GM12878 (cell line): ENCODE measurements at regions not wholly inside any gene's neighbourhood (a gene's known extent, or its start where the extent isn't known, plus 50 kb on each side); places are given as distances from the start of the nearest gene placed in this dataset.

Experiments
- ATAC-seq: fragments of 200-7000 bp; cut with Tn5 transposase; 3 replicates; pipeline ENCODE4 v1.9.1; 2020; ENCODE audit warnings: mild to moderate bottlenecking, moderate library complexity
- BruUV-seq: library from RNA; stranded (reverse); fragments of 400-500 nt; replicated peaks from 2 replicates; lab custom pipeline; 2021; lab: Mats Ljungman, UMichigan
- CTCF ChIA-PET: fragments of 300-600 bp; sonication (Branson Sonifier 250); formaldehyde crosslinking; extraction: SDS; loops from one replicate; lab custom pipeline; 2021; ENCODE audit warnings: inconsistent platforms; lab: Yijun Ruan, JAX
- POLR2A ChIA-PET: fragments of 350-600 bp; formaldehyde crosslinking; extraction: SDS; loops from one replicate; lab custom pipeline; 2021; ENCODE audit warnings: inconsistent platforms; lab: Charles Lee
- RAD21 ChIA-PET: fragments of 300-600 bp; sonication (Branson Sonifier 250); formaldehyde crosslinking; loops from one replicate; lab custom pipeline; 2023; ENCODE audit warnings: antibody characterized with exemption; ENCODE audit not compliant: unreplicated experiment; lab: Charles Lee
- SMC1A ChIA-PET: fragments of 300-600 bp; sonication (Branson Sonifier 250); formaldehyde crosslinking; loops from one replicate; lab custom pipeline; 2023; ENCODE audit not compliant: unreplicated experiment, uncharacterized antibody; lab: Charles Lee
- DNase-seq: peaks from one replicate; pipeline ENCODE4 v3.0.0-alpha.2; 2011; ENCODE audit warnings: low read depth, low spot score
- FAIRE-seq: peaks from 3 replicates; lab custom pipeline; 2011; peaks lifted over from hg19 to GRCh38; lab: Jason Lieb, UNC
- H2AFZ ChIP-seq: 2 replicates; pipeline ENCODE4 v1.6.0; 2011; ENCODE audit warnings: low read depth, low read length, control low read depth; ENCODE audit not compliant: control insufficient read depth
- H3K27ac ChIP-seq: 2 replicates; pipeline ENCODE4 v1.5.1; 2011; ENCODE audit warnings: control low read depth; ENCODE audit not compliant: control insufficient read depth, insufficient read depth
- H3K27me3 ChIP-seq, 2 experiments: replicated peaks in 1 of 2; 2 replicates each; pipeline versions ENCODE4 v1.6.0 to v1.6.1; 2011; ENCODE audit warnings: low read length in 1 of 2; ENCODE audit not compliant: control insufficient read depth in 2 of 2, insufficient read depth in 2 of 2
- H3K36me3 ChIP-seq, 2 experiments: 2 replicates each; pipeline ENCODE4 v1.5.1; 2011; ENCODE audit warnings: low read length in 1 of 2; ENCODE audit not compliant: control insufficient read depth in 2 of 2, insufficient read depth in 2 of 2
- H3K4me1 ChIP-seq: 2 replicates; pipeline ENCODE4 v1.6.1; 2011; ENCODE audit warnings: mild to moderate bottlenecking, low read length, moderate library complexity, mixed read lengths; ENCODE audit not compliant: control insufficient read depth, insufficient read depth
- H3K4me2 ChIP-seq: 2 replicates; pipeline ENCODE4 v1.6.0; 2011; ENCODE audit warnings: control low read depth; ENCODE audit not compliant: control insufficient read depth, insufficient read depth
- H3K4me3 ChIP-seq: fragments of 200-600 bp; sonication (generic); 2 replicates; pipeline ENCODE4 v1.5.1; 2016
- H3K79me2 ChIP-seq: 2 replicates; pipeline ENCODE4 v1.6.0; 2011; ENCODE audit warnings: low read length; ENCODE audit not compliant: control insufficient read depth, insufficient read depth
- H3K9ac ChIP-seq: 2 replicates; pipeline ENCODE4 v1.8.0; 2011; ENCODE audit warnings: low read length, control low read depth, mixed read lengths; ENCODE audit not compliant: control insufficient read depth, insufficient read depth
- H3K9me3 ChIP-seq: replicated peaks from 3 replicates; pipeline ENCODE4 v1.5.1; 2011; ENCODE audit warnings: mild to moderate bottlenecking, low read length; ENCODE audit not compliant: control insufficient read depth, insufficient read depth
- H4K20me1 ChIP-seq: 2 replicates; pipeline ENCODE4 v1.6.0; 2011; ENCODE audit not compliant: control insufficient read depth, insufficient read depth
- CHD4 ChIP-seq: fragments of 200-600 bp; sonication (generic); IDR thresholded peaks from 2 replicates; pipeline ENCODE4 v1.6.1; 2016; ENCODE audit warnings: mild to moderate bottlenecking
- HDGF ChIP-seq: fragments of 450-650 bp; IDR thresholded peaks from 2 replicates; pipeline ENCODE4 v1.6.1; 2016; ENCODE audit warnings: antibody characterized with exemption
- POLR2A ChIP-seq: IDR thresholded peaks from 2 replicates; pipeline ENCODE4 v1.6.1; 2011; ENCODE audit warnings: low read depth, mild to moderate bottlenecking, low read length
- POLR2AphosphoS2 ChIP-seq: IDR thresholded peaks from 2 replicates; pipeline ENCODE4 v1.6.1; 2011; ENCODE audit warnings: low read depth, mild to moderate bottlenecking, low read length, improper control_type of control experiment, moderate library complexity
- SMARCA5 ChIP-seq: fragments of 450-650 bp; IDR thresholded peaks from 2 replicates; pipeline ENCODE4 v1.6.1; 2017; ENCODE audit warnings: mild to moderate bottlenecking
- TCF12 ChIP-seq: IDR thresholded peaks from 2 replicates; pipeline ENCODE4 v1.6.1; 2011; ENCODE audit warnings: low read depth, mild to moderate bottlenecking, low read length
- WGBS: methylation state at CpG from one replicate; pipeline ENCODE4 v1.1.6; 2016; ENCODE audit warnings: low lambda C conversion rate; ENCODE audit not compliant: insufficient replicate concordance, insufficient coverage; ENCODE audit errors: missing lambda C conversion rate; 5-methylcytosine and 5-hydroxymethylcytosine counted together
- in situ Hi-C: fragments of 300-500 bp; cut with MboI; formaldehyde crosslinking; loops from 9 replicates; pipeline ENCODE4 v1.14.3; 2018; ENCODE audit warnings: mixed read lengths
- intact Hi-C: fragments of 100-400 bp; cut with micrococcal nuclease; formaldehyde crosslinking; loops from one replicate; pipeline ENCODE4 v1.14.2; 2022; ENCODE audit not compliant: unreplicated experiment

GRCh38 chr17:77468897-77469296 lies 328.1 kb downstream of the SEC14L1 start:
- DNase-seq: no peak
- SMC1A ChIA-PET: interaction anchor here (0.6 to 1.9 kb wide), 5 partner anchors 24 to 146 kb away, joined by 3 to 9 read pairs (median 3); no protein-coding TSS in a partner anchor
- RAD21 ChIA-PET: interaction anchor here (0.9 to 1.4 kb wide), 2 partner anchors 14 to 30 kb away, joined by 3 to 5 read pairs; no protein-coding TSS in a partner anchor
- Histone ChIP-seq H3K9me3 (no peaks in the 10 kb centered on the region), H3K27ac (no peak overlapping the region), H4K20me1 (no peaks in the 10 kb centered on the region; the same call in none of the 2 replicates), H3K36me3 (peaks cover 25 to 32% of the 10 kb centered on the region in 2 experiments; a peak in 3 of 4 replicates), H3K4me3 (no peak overlapping the region), H3K4me1 (peaks cover 71% of the 10 kb centered on the region), H3K9ac (no peak overlapping the region), H3K4me2 (no peak overlapping the region), H3K27me3 (no peaks in the 10 kb centered on the region), H2AFZ (no peak overlapping the region), H3K79me2 (peaks cover 94% of the 10 kb centered on the region)
- ATAC-seq: no peak
- POLR2A ChIA-PET: interaction anchor here (1.0 kb wide), 1 partner anchor 30 kb away, joined by 4 read pairs; no protein-coding TSS in a partner anchor
- no peak for FAIRE-seq
- in situ Hi-C loops (loop anchor here (25.0 kb wide), 1 partner anchor 1207 kb away; the partner anchor contains the start of gene UBALD2), intact Hi-C loops (no loop called here)
- CTCF ChIA-PET: interaction anchor here (1.2 kb wide), 1 partner anchor 40 kb away, joined by 5 read pairs; no protein-coding TSS in a partner anchor
- 97% methylated on average over 7 of the region's 7 CpGs for WGBS
- TF ChIP-seq POLR2A (peak; percentile 38; the same call in 1 of the 2 replicates), POLR2AphosphoS2 (no peak; the same call in 1 of the 2 replicates), CHD4 (no peak)
- BruUV-seq: TSS peak; percentile 1

DNA sequence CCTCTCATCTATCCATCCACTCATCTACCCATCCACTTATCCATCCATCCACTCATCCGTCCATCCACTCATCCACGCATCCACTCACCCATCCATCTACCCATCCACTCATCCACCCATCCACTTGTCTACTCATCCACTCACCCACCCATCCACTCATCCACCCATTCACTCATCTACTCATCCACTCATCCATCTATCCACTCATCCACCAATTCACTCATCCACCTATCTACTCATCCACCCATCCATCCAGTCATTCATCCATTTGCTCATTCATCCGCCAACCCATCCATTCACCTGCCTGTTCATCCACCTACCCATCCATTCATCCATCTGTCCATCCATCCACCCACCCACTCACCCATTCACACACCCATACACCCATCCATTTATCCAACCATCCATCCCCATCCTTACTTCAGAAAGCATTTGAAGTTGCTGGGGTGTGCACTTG lies 329.6 kb downstream of the SEC14L1 start:
- no peak for FAIRE-seq
- H3K4me2 ChIP-seq: peak overlapping the region; percentile 85; the same call in 1 of the 2 replicates
- POLR2A ChIA-PET: interaction anchor here (5.2 to 5.8 kb wide), 2 partner anchors 10 to 21 kb away, joined by 41 to 47 read pairs; no protein-coding TSS in a partner anchor
- SMC1A ChIA-PET: interaction anchor here (4.9 to 5.7 kb wide), 2 partner anchors 10 to 28 kb away, joined by 82 to 96 read pairs; no protein-coding TSS in a partner anchor
- H3K79me2 ChIP-seq: peaks cover 95% of the 10 kb centered on the region
- H2AFZ ChIP-seq: no peak overlapping the region
- no peak for ATAC-seq
- H3K4me3 ChIP-seq: no peak overlapping the region
- no peak overlapping the region for H3K27ac ChIP-seq
- TF ChIP-seq HDGF (peak; percentile 79; the same call in 1 of the 2 replicates), TCF12 (no peak), SMARCA5 (no peak)
- H3K27me3 ChIP-seq: no peaks in the 10 kb centered on the region
- H3K9me3 ChIP-seq: no peaks in the 10 kb centered on the region
- in situ Hi-C loops (loop anchor here (25.0 kb wide), 1 partner anchor 1208 kb away; the partner anchor contains the start of gene UBALD2), intact Hi-C loops (no loop called here)
- no peak overlapping the region for H3K9ac ChIP-seq
- peaks cover 3% of the 10 kb centered on the region for H4K20me1 ChIP-seq
- RAD21 ChIA-PET: interaction anchor here (3.1 to 5.3 kb wide), 2 partner anchors 12 to 41 kb away, joined by 32 to 62 read pairs; no protein-coding TSS in a partner anchor
- H3K4me1 ChIP-seq: peaks cover 71% of the 10 kb centered on the region
- CTCF ChIA-PET: interaction anchor here (0.9 kb wide), 1 partner anchor 30 kb away, joined by 3 read pairs; no protein-coding TSS in a partner anchor
- peaks cover 25 to 38% of the 10 kb centered on the region in 2 experiments; a peak in 3 of 4 replicates for H3K36me3 ChIP-seq
- no peak for DNase-seq
- no TSS peak for BruUV-seq
- WGBS: 97% methylated on average over 3 of the region's 3 CpGs
